ENCODE measurements at regions not wholly inside any gene's neighbourhood (a gene's known extent, or its start where the extent isn't known, plus 50 kb on each side); places are given as distances from the start of the nearest gene placed in this dataset.
"Not testable (repeated sequence)": the region's sequence is repeated elsewhere in the genome, so short reads cannot be mapped to it uniquely, and the experiment has no call there.

DNA sequence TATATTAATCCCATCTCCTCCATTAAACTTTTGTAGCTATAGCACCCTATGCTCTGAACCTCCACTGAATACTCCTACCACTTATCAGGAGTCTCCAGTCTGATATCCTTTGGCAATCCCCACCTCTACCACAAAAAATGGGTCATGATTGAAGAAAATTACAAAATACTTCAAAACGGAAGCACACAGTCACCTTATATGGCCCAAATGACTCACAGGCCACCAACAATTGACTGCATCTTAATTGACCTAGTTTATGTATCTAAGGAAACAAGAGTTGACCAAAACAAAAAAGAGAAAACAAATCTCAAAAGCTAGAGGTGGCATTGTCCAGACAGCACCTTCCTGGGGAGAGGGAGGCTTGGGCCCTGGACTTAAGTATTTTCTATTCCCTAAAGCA, 120.0 kb upstream of the DIAPH2 start:
- Histone ChIP-seq H3K27me3 (no peaks in the 10 kb centered on the region), H3K36me3 (no peaks in the 10 kb centered on the region), H3K9me3 (no peaks in the 10 kb centered on the region), H3K4me3 (no peak overlapping the region)
- no peak for DNase-seq

DNA sequence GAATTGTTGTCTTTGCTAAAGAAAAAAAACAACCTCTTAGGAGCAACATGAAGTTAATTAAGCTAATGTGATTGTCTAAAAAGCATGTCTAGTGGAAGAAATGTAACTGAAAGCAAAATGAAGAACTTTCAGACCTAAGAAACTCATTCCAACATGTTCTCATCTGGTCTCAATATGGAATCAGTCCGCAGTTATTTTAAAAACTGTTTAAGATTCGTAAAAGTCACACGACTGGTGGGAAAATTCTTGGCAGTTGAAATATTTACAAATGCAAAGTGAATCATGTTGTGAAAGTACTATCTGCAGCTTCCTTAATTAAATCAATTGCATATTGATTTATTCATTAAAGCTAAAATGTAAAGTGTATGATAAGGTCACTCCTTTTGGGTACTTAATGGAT, 117.8 kb upstream of the DIAPH2 start:
- H3K27me3 ChIP-seq, result no peaks in the 10 kb centered on the region
- no peak overlapping the region for H3K4me3 ChIP-seq
- no peaks in the 10 kb centered on the region for H3K9me3 ChIP-seq
- DNase-seq, result no peak
- no peaks in the 10 kb centered on the region for H3K36me3 ChIP-seq

DNA sequence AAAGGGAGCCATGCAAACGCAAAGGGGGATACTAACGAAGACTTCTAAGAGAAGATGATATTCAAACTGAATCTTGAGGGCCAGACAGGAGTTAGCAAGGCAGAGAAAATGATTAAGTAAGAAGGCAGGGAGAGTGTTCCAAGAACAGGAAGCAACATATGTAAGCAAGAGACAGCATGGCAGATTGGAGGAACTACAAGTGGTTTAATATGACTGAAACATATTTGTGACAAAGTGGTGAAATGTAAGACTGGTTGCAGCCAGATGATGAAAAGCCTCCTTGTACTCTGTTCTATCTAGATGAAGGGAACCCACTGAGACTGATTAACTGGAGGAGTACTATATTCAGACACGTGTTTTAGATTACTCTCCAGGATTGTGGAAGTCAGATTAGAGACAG, 116.6 kb upstream of the DIAPH2 start:
- Histone ChIP-seq H3K36me3 (no peaks in the 10 kb centered on the region), H3K4me3 (no peak overlapping the region), H3K27me3 (no peaks in the 10 kb centered on the region), H3K9me3 (no peaks in the 10 kb centered on the region)
- no peak for DNase-seq

DNA sequence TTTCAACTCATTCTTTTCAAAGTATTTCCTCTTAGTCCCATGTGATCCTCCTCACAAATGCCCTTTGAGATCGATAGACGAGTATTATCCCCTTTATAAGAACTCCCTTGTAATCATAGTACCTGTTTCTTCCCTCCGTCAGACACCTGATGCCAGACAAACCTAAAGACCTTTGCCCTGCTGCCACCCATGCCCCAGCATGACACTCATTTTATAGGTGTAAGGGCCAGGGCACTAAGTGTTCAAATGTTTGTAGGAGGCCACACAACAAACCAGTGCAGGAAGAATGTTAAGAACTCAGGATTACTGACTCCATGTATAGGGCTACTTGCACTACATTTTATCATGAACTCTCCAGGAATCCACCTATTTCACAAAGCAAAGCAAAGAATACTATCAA, 115.6 kb upstream of the DIAPH2 start:
- H3K9me3 ChIP-seq, result no peaks in the 10 kb centered on the region
- no peak for DNase-seq
- no peaks in the 10 kb centered on the region for H3K27me3 ChIP-seq
- no peaks in the 10 kb centered on the region for H3K36me3 ChIP-seq
- no peak overlapping the region for H3K4me3 ChIP-seq

DNA sequence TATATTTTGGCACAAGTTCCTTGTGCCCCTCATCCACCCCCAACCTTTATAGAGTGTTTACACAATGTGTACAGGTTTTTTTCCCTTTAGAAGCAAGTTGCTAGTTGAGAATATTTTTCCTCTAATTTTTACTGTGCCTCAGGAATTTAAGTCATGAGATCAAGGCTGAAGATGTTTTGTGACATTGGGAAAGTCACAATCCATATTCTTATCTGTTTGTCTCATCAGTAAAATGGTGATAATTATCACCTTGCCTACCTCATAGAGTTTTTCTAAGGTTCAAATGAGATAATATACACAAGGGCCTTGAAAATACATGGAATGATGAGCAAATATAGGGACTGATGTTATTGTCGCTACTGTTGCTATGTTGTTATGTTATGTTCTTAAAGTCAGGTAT, 109.6 kb upstream of the DIAPH2 start:
- no peaks in the 10 kb centered on the region for H3K27me3 ChIP-seq
- no peak overlapping the region for H3K4me3 ChIP-seq
- no peaks in the 10 kb centered on the region for H3K9me3 ChIP-seq
- DNase-seq, result no peak
- no peaks in the 10 kb centered on the region for H3K36me3 ChIP-seq

DNA sequence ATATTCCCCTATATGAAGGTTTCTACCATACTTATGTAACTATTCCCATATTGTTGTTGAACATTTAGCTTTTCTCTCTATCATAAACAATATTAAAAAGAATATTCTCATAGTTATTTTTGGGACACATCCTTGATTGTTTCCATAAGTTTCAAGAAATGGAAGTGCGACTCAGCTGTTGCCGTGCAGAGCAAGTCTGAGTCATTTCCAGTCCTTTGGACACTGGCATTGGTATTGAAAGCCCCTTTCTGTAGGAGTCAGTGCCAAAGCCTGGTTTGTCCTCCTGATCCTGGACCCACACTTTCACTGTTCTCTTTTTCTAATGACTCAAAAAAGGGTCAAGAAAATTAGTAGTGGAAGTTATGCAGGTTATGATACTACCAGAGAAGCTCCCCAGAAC, 108.3 kb upstream of the DIAPH2 start:
- Histone ChIP-seq H3K36me3 (no peaks in the 10 kb centered on the region), H3K27me3 (no peaks in the 10 kb centered on the region), H3K9me3 (no peaks in the 10 kb centered on the region), H3K4me3 (no peak overlapping the region)
- peak; percentile 6 for DNase-seq

DNA sequence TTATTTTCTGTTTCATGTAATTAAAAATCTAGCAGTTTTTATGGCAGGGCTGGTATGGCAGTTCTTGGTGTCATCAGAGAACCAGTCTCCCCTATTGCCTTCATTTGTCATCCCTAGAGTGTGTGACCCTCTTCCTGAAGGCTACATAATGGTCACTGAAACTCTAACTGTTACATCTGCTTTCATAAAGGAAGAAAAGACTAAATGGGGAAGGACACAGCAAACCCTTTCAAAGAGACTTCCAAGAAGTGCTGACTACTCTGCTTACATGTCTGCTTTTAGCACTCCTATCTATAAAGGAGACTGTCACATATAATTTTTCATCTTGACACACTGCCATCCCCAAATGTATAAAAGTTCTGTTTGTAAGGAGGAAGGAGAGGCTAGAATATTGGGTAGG, 105.9 kb upstream of the DIAPH2 start:
- H3K36me3 ChIP-seq, result no peaks in the 10 kb centered on the region
- no peak for DNase-seq
- H3K4me3 ChIP-seq, result no peak overlapping the region
- H3K27me3 ChIP-seq, result no peaks in the 10 kb centered on the region
- H3K9me3 ChIP-seq, result no peaks in the 10 kb centered on the region

DNA sequence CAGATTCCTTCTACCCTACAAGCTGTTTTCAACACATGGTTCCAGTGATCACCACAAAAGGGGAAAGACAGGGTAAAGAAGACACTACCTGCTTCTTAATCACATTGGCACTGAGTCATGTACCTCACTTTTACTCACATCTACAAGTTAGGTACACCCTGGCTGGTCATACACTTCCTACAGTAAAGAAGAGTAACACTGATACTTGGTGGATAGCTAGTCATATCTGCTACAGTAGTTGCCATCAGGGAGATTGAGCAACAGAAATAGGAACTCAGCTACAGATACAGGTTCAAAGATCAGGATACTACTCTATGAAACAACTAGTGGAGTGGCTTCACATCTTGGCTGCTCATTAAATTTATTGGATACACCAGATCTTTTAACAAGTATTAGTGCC, 105.4 kb upstream of the DIAPH2 start:
- H3K4me3 ChIP-seq, result no peak overlapping the region
- H3K9me3 ChIP-seq, result no peaks in the 10 kb centered on the region
- no peaks in the 10 kb centered on the region for H3K27me3 ChIP-seq
- no peaks in the 10 kb centered on the region for H3K36me3 ChIP-seq
- DNase-seq, result no peak

DNA sequence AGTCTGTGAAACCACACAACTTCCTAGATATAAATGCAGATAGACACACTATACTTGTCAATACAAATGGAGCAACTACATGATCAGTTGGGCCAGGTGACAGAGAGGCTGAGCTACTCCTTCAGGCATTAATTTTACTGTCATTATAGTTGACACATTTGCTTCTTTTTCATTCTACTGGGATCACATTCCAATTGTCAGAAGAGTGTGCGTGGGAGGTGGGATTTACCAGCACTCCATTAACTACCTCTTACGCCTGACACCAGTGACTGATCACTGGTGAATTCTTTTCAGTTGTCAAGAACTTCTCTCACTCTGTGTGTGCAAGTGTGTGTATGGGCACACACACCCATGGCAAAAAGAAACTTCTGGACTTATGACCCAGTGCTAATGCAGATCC, 94.2 kb upstream of the DIAPH2 start:
- H3K4me3 ChIP-seq, result no peak overlapping the region
- H3K36me3 ChIP-seq, result no peaks in the 10 kb centered on the region
- no peaks in the 10 kb centered on the region for H3K9me3 ChIP-seq
- no peaks in the 10 kb centered on the region for H3K27me3 ChIP-seq
- DNase-seq, result no peak

DNA sequence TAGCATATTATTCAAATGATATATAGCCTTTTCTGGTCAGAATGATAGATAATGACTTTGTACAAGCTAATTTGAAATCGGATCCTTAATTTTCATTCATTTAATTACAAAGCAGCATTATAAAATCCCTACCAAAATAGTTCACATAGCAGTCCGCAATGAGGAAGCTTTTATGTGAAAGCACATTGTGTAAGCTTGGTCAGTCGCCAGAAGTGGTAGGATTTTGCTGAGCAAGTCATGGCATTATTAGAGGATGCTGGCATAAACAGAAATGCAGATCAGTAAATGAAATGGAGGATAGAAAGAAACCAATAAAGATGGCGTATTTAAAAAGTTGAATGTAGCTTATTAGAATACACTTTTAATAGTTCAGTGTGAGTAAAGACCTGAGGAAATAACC, 93.2 kb upstream of the DIAPH2 start:
- Histone ChIP-seq H3K27me3 (no peaks in the 10 kb centered on the region), H3K36me3 (no peaks in the 10 kb centered on the region), H3K4me3 (no peak overlapping the region), H3K9me3 (no peaks in the 10 kb centered on the region)
- no peak for DNase-seq

DNA sequence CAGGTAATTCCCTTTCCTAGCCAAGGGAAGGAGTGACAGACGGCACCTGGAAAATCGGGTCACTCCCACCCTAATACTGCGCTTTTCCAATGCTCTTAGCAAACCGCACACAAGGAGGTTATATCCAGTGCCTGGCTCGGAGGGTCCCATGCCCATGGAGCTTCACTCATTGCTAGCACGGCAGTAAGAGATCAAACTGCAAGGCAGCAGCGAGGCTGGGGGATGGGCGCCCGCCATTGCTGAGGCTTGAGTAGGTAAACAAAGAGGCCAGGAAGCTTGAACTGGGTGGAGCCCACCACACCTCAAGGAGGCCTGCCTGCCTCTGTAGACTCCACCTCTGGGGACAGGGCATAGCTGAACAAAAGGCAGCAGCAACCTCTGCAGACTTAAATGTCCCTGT, 86.8 kb upstream of the DIAPH2 start:
- not testable (repeated sequence) for H3K4me3 ChIP-seq, H3K36me3 ChIP-seq, H3K27me3 ChIP-seq, DNase-seq, H3K9me3 ChIP-seq

DNA sequence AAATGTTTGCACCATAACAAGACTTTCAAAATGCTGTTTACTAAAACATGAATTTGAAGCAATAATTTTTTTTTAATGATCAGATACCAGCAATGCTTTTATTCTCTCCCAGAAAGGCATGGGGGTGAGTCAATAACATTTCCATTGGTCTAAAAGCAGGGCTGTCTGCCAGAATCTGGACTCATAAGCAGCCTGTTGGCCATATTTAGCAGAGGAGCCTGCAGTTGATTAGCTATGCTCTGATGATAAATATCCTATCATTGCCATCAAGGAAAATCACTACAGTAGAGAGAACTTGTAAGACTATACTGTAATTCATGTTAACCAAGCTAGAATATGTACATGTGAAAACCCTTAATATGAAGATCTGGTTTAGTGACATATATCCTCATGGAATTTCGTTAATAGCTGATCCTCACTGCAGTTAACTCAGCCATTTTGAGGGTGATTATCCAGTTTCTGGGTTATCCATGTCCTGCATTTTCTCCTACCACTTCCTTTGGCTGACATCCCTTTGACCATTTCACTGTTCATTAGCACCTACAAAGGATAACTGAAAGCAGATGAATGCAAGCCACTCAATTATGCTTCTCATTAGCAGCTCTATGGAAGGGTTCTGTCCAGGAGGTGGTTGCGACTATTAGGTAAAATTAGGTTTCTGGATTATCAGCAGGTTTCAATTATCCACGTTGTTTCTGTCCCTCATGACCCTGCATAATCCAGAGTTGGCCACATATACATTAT, 72.9 kb upstream of the DIAPH2 start:
- no peaks in the 10 kb centered on the region for H3K9me3 ChIP-seq
- H3K27me3 ChIP-seq, result no peaks in the 10 kb centered on the region
- no peak overlapping the region for H3K4me3 ChIP-seq
- no peaks in the 10 kb centered on the region for H3K36me3 ChIP-seq
- DNase-seq, result peak; percentile 9

DNA sequence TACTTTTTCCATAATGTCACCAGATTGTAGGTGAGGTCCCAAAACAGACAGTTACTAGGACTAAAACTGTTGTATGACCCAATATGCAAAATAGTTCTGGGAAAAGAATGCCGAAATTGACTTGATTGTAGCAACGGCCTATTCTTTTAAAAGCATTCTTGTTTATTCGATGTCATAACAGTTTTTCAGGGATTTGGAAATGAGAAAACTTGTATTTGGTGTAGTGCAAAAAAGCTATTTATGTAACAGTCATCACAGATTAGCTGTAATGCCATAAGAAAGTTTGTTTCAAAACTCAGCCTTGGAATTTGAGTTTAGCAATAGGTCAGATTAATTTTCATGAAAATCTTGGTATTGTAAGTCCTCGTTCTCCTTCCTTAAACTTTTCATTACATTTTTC, 69.2 kb upstream of the DIAPH2 start:
- no peak overlapping the region for H3K4me3 ChIP-seq
- H3K27me3 ChIP-seq, result no peaks in the 10 kb centered on the region
- DNase-seq, result no peak
- no peaks in the 10 kb centered on the region for H3K36me3 ChIP-seq
- no peaks in the 10 kb centered on the region for H3K9me3 ChIP-seq

DNA sequence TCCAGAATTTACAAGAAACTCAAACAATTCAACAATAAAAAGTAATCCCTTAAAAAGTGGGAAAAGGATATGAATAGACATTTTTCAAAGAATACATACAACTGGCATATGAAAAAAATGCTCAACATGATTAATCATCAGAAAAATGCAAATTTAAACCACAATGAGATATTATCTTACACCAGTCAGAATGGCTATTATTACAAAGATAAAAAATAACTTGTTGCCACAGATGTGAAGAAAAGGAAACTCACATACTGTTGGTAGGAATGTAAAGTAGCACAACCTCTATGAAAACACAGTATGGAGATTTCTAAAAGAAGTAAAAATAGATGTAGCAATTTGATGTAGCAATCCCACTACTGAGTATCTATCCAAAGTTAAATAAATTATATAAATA, 65.1 kb upstream of the DIAPH2 start:
- Histone ChIP-seq H3K27me3 (no peaks in the 10 kb centered on the region), H3K36me3 (no peaks in the 10 kb centered on the region), H3K9me3 (no peaks in the 10 kb centered on the region), H3K4me3 (no peak overlapping the region)
- DNase-seq, result no peak

DNA sequence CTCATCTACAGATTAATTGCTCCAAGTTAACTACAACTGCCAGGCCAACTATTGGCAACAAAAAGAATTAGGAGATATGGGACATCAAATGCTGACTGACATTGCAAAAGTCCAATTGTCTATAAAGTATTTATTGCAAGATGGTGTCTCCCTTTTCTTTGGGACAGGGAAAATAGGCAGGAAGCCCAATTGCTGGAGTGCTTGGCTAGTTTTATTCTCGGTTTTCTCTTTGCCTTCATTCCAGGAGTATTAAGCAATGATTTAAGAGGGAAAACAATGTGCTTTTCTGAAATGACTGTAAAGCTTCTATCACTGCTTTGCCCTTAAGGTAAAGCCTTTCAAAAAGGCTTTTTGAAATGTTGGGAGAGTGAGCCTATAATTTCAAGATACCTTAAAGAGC, 62.8 kb upstream of the DIAPH2 start:
- DNase-seq, result no peak
- H3K27me3 ChIP-seq, result no peaks in the 10 kb centered on the region
- no peaks in the 10 kb centered on the region for H3K36me3 ChIP-seq
- H3K4me3 ChIP-seq, result no peak overlapping the region
- no peaks in the 10 kb centered on the region for H3K9me3 ChIP-seq

Data from MG63 (cell line).